H1 (cell line): ENCODE measurements at regions not wholly inside any gene's neighbourhood (a gene's known extent, or its start where the extent isn't known, plus 50 kb on each side); places are given as distances from the start of the nearest gene placed in this dataset.

Experiments used
- CBX5 ChIP-seq: fragments of 300-800, 300-1000 bp; sonication (generic); IDR thresholded peaks from 2 replicates; pipeline ENCODE4 v1.7.1; 2016; ENCODE audit warnings: antibody characterized with exemption, low read length, low read depth
- CEBPB ChIP-seq: IDR thresholded peaks from 2 replicates; pipeline ENCODE4 v1.6.1; 2012; ENCODE audit warnings: low read depth, low read length
- CREB1 ChIP-seq: IDR thresholded peaks from 2 replicates; pipeline ENCODE4 v1.6.1; 2012; ENCODE audit warnings: inconsistent platforms
- GABPA ChIP-seq: IDR thresholded peaks from 2 replicates; pipeline ENCODE4 v1.6.1; 2011; ENCODE audit warnings: mild to moderate bottlenecking, low read length, moderate library complexity, borderline replicate concordance; ENCODE audit not compliant: insufficient read depth
- JUN ChIP-seq: IDR thresholded peaks from 2 replicates; pipeline ENCODE4 v1.6.1; 2011; ENCODE audit warnings: low read depth, mild to moderate bottlenecking, improper control_type of control experiment, low read length
- POLR2A ChIP-seq, 2 experiments: IDR thresholded peaks; 1 replicate in 1 of 2; 2 replicates in 1 of 2; pipeline ENCODE4 v1.6.1; 2011; ENCODE audit warnings: low read depth in 2 of 2, low read length in 2 of 2, mild to moderate bottlenecking in 2 of 2; ENCODE audit errors: control extremely low read depth in 1 of 2
- YY1 ChIP-seq: IDR thresholded peaks from 2 replicates; pipeline ENCODE4 v1.6.1; 2011; ENCODE audit warnings: low read depth, mild to moderate bottlenecking, low read length

GRCh38 chr5:40134883-40135520, 544.7 kb upstream of the PTGER4 start:
- TF ChIP-seq CREB1 (no peak), GABPA (no peak), POLR2A (IDR thresholded peaks at IDR 0.05; ENCODE audit: control extremely low read depth in 1 of 2, low read depth in 2 of 2, low read length in 2 of 2) (no peak), YY1 (no peak), CBX5 (no peak), CEBPB (no peak), JUN (no peak)
